ENCODE measurements at regions not wholly inside any gene's neighbourhood (a gene's known extent, or its start where the extent isn't known, plus 50 kb on each side); places are given as distances from the start of the nearest gene placed in this dataset.

DNA sequence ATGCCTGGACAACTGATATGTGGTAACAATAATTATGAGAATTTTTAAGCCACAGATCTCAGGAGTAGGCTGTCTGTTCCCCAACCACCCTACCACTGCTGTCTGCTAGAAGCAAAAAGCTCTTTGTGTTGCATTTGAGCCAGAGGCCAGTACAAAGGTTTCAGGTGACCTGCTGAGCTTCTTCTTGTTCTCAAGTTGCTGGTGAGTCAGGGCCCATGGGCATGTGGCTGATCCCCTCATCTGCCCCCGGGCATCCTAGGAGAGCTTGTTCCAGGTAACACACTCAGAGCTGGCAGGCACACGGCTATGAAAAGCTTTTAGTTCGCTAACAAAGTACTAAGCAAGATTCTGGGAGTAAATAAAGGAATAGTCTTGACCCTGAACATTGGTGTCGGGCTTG is 285.3 kb downstream of the CDC5L start:
- H3K27ac Mint-ChIP-seq (ENCODE audit: low read depth, unreplicated experiment) = no peak overlapping the region
- peaks cover 18% of the 10 kb centered on the region for H3K4me1 Mint-ChIP-seq (ENCODE audit: insufficient read depth, unreplicated experiment)
- H3K4me3 Mint-ChIP-seq (ENCODE audit: unreplicated experiment) = no peak overlapping the region
- intact Hi-C loops (cut with micrococcal nuclease) = no loop called here
- no peaks in the 10 kb centered on the region for H3K9me3 Mint-ChIP-seq (ENCODE audit: unreplicated experiment)
- no peak for TF ChIP-seq CTCF (IDR thresholded peaks at IDR 0.05; ENCODE audit: unreplicated experiment)
- BruUV-seq (replicated peaks) = no TSS peak
- POLR2A ChIA-PET = interaction anchor here (0.7 to 1.3 kb wide), 2 partner anchors 11 to 286 kb away, joined by 3 read pairs; no protein-coding TSS in a partner anchor
- peak; percentile 61 for DNase-seq (ENCODE audit: unreplicated experiment)
- peaks cover 4% of the 10 kb centered on the region for H3K36me3 Mint-ChIP-seq (ENCODE audit: insufficient read depth, unreplicated experiment)
- CTCF ChIA-PET = interaction anchor here (0.9 kb wide), 1 partner anchor 739 kb away, joined by 3 read pairs; no protein-coding TSS in a partner anchor
- no peaks in the 10 kb centered on the region for H3K27me3 Mint-ChIP-seq (ENCODE audit: insufficient read depth, unreplicated experiment)

- Mint-ChIP-seq H3K27ac (ENCODE audit: low read depth, unreplicated experiment) (no peak overlapping the region), H3K9me3 (ENCODE audit: unreplicated experiment) (no peaks in the 10 kb centered on the region), H3K27me3 (ENCODE audit: insufficient read depth, unreplicated experiment) (no peaks in the 10 kb centered on the region), H3K4me1 (ENCODE audit: insufficient read depth, unreplicated experiment) (peaks cover 18% of the 10 kb centered on the region), H3K36me3 (ENCODE audit: insufficient read depth, unreplicated experiment) (peaks cover 4% of the 10 kb centered on the region), H3K4me3 (ENCODE audit: unreplicated experiment) (no peak overlapping the region)
- BruUV-seq (replicated peaks) = no TSS peak
- intact Hi-C loops (cut with micrococcal nuclease) = no loop called here
- TF ChIP-seq CTCF (IDR thresholded peaks at IDR 0.05; ENCODE audit: unreplicated experiment) = no peak
- ChIA-PET CTCF (interaction anchor here (0.5 to 1.6 kb wide), 3 partner anchors 7 to 501 kb away, joined by 3 to 4 read pairs (median 3); no protein-coding TSS in a partner anchor), POLR2A (interaction anchor here (0.6 to 1.0 kb wide), 2 partner anchors 10 to 173 kb away, joined by 3 read pairs; no protein-coding TSS in a partner anchor)
- peak; percentile 86 for DNase-seq (ENCODE audit: unreplicated experiment)
These were observed 287.0 kb downstream of the CDC5L start for GRCh38 chr6:44674226-44675155.

- no TSS peak for BruUV-seq (replicated peaks)
- no peak for DNase-seq (ENCODE audit: unreplicated experiment)
- peaks cover 4% of the 10 kb centered on the region for H3K36me3 Mint-ChIP-seq (ENCODE audit: insufficient read depth, unreplicated experiment)
- ChIA-PET POLR2A (interaction anchor here (0.6 to 1.0 kb wide), 3 partner anchors 9 to 172 kb away, joined by 3 read pairs; no protein-coding TSS in a partner anchor), CTCF (interaction anchor here (0.5 to 1.6 kb wide), 4 partner anchors 8 to 1231 kb away, joined by 3 to 6 read pairs (median 4); no protein-coding TSS in a partner anchor)
- H3K27me3 Mint-ChIP-seq (ENCODE audit: insufficient read depth, unreplicated experiment) = no peaks in the 10 kb centered on the region
- intact Hi-C loops (cut with micrococcal nuclease) = no loop called here
- H3K4me1 Mint-ChIP-seq (ENCODE audit: insufficient read depth, unreplicated experiment) = peaks cover 18% of the 10 kb centered on the region
- no peak overlapping the region for H3K4me3 Mint-ChIP-seq (ENCODE audit: unreplicated experiment)
- no peaks in the 10 kb centered on the region for H3K9me3 Mint-ChIP-seq (ENCODE audit: unreplicated experiment)
- no peak overlapping the region for H3K27ac Mint-ChIP-seq (ENCODE audit: low read depth, unreplicated experiment)
- TF ChIP-seq CTCF (IDR thresholded peaks at IDR 0.05; ENCODE audit: unreplicated experiment) = no peak
These were observed 287.9 kb downstream of the CDC5L start for GRCh38 chr6:44675449-44675848.

DNA sequence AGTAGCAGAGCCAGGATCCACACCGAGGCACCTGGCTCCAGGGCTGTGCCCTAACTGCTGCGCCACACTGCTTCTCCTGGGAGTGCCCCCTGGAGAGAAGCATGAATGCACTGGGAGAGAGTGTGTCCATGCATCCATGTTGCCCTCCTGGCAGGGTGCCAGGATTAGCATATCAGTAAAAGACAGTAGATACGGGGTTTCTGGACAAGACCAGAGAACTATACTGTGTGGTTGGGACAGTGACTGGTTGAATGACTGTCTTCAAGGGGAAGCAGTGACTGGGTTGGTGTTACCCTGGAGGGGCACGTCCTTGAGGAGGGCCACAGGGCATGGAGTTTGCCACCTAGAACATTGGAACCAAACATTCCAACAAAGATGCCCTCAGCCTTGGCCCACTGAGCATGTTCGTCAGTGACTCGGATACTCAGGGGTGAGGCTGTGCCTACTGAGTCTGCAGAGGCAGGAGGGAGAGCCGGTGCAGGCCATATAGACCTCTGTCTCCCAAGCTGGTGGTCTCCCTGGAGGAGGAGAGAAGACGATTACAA is 288.8 kb downstream of the CDC5L start:
- POLR2A ChIA-PET = no interaction called here

More for the DNA sequence above, 288.8 kb downstream of the CDC5L start:
- Mint-ChIP-seq H3K4me1 (ENCODE audit: insufficient read depth, unreplicated experiment) (peaks cover 18% of the 10 kb centered on the region), H3K36me3 (ENCODE audit: insufficient read depth, unreplicated experiment) (peaks cover 4% of the 10 kb centered on the region), H3K9me3 (ENCODE audit: unreplicated experiment) (no peaks in the 10 kb centered on the region), H3K27me3 (ENCODE audit: insufficient read depth, unreplicated experiment) (no peaks in the 10 kb centered on the region), H3K27ac (ENCODE audit: low read depth, unreplicated experiment) (no peak overlapping the region), H3K4me3 (ENCODE audit: unreplicated experiment) (no peak overlapping the region)
- no peak for DNase-seq (ENCODE audit: unreplicated experiment)
- intact Hi-C loops (cut with micrococcal nuclease) = no loop called here
- BruUV-seq (replicated peaks) = no TSS peak
- CTCF ChIA-PET = interaction anchor here (0.8 to 1.6 kb wide), 3 partner anchors 9 to 180 kb away, joined by 3 to 6 read pairs (median 4); no protein-coding TSS in a partner anchor
- TF ChIP-seq CTCF (IDR thresholded peaks at IDR 0.05; ENCODE audit: unreplicated experiment) = no peak

All from MCF 10A (cell line).